GM10248 (cell line): ENCODE measurements at regions not wholly inside any gene's neighbourhood (a gene's known extent, or its start where the extent isn't known, plus 50 kb on each side); places are given as distances from the start of the nearest gene placed in this dataset.

Experiments
- CTCF ChIA-PET: fragments of 300-600 bp; sonication (Branson Sonifier 250); formaldehyde crosslinking; extraction: SDS; loops from one replicate; lab custom pipeline; 2021; ENCODE audit warnings: antibody characterized with exemption; lab: Yijun Ruan, JAX
- POLR2A ChIA-PET: fragments of 350-650 bp; sonication (Branson Sonifier 250); formaldehyde crosslinking; extraction: SDS; loops from one replicate; lab custom pipeline; 2020; ENCODE audit warnings: antibody characterized with exemption; lab: Yijun Ruan, JAX
- DNase-seq: peaks from one replicate; pipeline ENCODE4 v3.0.0; 2012; ENCODE audit errors: extremely low spot score
- TF ChIP-seq, protein P1 (sequence below): IDR thresholded peaks from 2 replicates; pipeline ENCODE4 v1.5.1; 2012; ENCODE audit warnings: mild to moderate bottlenecking, low read depth; ENCODE audit errors: extremely low read depth, missing control alignments, control extremely low read depth

- DNase-seq: no peak
- ChIA-PET CTCF (no interaction called here), POLR2A (no interaction called here)
- TF ChIP-seq, protein P1, sequence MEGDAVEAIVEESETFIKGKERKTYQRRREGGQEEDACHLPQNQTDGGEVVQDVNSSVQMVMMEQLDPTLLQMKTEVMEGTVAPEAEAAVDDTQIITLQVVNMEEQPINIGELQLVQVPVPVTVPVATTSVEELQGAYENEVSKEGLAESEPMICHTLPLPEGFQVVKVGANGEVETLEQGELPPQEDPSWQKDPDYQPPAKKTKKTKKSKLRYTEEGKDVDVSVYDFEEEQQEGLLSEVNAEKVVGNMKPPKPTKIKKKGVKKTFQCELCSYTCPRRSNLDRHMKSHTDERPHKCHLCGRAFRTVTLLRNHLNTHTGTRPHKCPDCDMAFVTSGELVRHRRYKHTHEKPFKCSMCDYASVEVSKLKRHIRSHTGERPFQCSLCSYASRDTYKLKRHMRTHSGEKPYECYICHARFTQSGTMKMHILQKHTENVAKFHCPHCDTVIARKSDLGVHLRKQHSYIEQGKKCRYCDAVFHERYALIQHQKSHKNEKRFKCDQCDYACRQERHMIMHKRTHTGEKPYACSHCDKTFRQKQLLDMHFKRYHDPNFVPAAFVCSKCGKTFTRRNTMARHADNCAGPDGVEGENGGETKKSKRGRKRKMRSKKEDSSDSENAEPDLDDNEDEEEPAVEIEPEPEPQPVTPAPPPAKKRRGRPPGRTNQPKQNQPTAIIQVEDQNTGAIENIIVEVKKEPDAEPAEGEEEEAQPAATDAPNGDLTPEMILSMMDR: no peak
Measured at GRCh38 chr12:97203408-97203807, 259.2 kb upstream of the RMST start.

DNA sequence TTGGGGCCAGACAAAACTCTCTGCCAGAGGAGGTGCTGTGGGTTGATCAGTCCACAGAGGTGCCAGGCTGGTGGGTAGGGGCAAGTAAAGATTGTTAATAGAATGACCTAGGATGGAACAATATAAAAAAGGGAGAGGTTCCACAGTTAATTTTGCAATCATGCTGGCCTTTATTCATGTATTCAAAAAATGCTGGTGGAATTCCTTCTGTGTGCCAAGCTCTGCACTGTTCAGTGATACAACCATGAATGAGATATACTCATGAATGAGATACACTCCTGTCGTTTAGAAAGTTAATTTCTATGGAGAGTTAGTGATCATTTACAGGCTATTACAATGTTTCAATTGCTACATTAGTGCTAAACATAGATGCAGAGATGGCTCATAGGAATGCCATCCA, 252.6 kb upstream of the RMST start:
- DNase-seq: no peak
- ChIA-PET CTCF (no interaction called here), POLR2A (no interaction called here)
- TF ChIP-seq, protein P1: no peak

- CTCF ChIA-PET: interaction anchor here (0.6 to 1.6 kb wide), 2 partner anchors 9 to 13 kb away, joined by 3 to 4 read pairs; no protein-coding TSS in a partner anchor
- no peak for DNase-seq
- POLR2A ChIA-PET: no interaction called here
- TF ChIP-seq, protein P1: no peak
Measured at GRCh38 chr12:97211416-97211930, 251.1 kb upstream of the RMST start.

DNA sequence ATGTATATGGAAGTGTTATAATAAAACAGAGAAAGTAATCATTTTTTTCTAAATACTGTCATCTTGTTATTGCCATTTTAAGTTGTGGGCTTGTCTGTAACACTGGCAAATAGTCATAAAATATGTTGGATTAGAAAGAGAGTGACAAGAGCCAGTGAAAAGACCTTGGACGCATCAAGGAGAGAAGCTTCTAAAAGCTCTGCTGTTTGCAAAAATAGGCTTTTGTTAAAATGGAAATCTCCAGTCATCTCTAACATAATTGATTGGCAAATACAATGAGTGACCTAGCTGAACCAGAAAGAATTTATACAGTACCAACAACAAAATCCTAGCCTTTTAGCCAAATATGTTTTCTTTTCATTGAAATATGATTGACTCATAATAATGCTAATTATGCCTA, 245.8 kb upstream of the RMST start:
- CTCF ChIA-PET: no interaction called here
- DNase-seq: no peak
- POLR2A ChIA-PET: no interaction called here
- TF ChIP-seq, protein P1: no peak

DNA sequence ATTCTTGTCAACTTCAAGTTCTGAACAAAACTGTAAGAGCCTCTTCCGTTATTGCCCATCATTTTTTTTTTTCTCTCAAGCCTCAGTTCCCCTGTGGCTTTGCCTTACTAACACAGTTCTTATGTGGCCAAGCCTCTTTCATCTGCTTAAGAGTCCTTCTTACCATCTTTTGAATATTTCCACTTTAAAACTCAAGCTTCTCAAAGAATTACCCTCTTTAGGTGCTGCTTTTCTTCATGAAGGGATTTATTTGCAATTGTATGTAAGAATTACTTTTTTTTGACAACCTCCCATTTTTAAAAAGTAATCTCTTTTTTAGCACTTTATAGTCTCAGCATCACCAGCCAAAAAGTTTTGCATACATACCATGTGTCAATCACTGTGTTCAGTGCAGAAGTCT, 240.2 kb upstream of the RMST start:
- CTCF ChIA-PET: no interaction called here
- TF ChIP-seq, protein P1: no peak
- DNase-seq: no peak
- POLR2A ChIA-PET: no interaction called here

- CTCF ChIA-PET: interaction anchor here (1.1 to 1.3 kb wide), 2 partner anchors 12 to 155 kb away, joined by 3 to 4 read pairs; no protein-coding TSS in a partner anchor
- TF ChIP-seq, protein P1: no peak
- DNase-seq: peak; percentile 7
- POLR2A ChIA-PET: no interaction called here
Measured at GRCh38 chr12:97223419-97223818, 239.2 kb upstream of the RMST start.
